Daoy (cell line): ENCODE measurements at regions not wholly inside any gene's neighbourhood (a gene's known extent, or its start where the extent isn't known, plus 50 kb on each side); places are given as distances from the start of the nearest gene placed in this dataset.
A peak's percentile ranks its signal among the peaks of the same experiment; 100 is the strongest.

Experiments
- DNase-seq: peaks from one replicate; pipeline ENCODE4 v3.0.0-alpha.2; 2015; ENCODE audit warnings: low read depth

DNA sequence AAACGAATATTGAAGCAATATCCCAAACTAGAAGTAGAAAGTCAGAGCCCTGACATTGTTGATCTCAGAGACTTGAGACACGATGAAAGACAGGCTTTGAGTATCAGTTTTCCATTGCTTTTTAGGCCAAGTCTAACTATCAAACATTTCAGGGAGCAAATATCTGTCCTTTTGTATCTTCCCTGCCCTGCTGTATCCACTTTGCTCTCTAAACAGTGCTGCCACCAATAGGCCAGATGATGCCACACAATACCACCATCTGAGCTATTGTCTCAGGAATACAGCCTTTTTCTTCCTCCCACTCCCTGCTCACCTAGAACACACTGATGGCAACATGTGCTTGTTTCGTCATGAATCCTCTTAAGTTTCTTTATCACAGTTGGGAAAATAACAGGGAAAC, 62.6 kb upstream of the SPAG17 start:
- peak; percentile 39 for DNase-seq

DNA sequence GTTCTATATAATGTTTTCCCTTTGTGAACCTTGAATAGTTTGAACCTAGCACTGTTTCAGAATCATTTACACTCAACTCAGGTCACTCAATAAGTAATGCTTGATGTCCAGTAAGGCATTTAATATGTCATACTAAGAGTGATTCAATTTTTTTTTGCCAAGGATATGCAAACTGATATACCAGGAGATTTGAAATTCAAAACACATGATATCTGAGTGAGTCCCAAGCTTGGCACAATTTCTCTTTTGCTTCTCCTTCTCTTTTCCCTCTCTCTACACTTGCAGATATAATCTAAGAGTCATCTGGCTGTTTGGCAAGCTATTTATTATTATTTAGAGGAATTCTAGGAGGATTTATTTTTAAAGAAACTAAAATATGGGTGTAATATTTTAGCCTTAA, 61.6 kb upstream of the SPAG17 start:
- DNase-seq: no peak

DNA sequence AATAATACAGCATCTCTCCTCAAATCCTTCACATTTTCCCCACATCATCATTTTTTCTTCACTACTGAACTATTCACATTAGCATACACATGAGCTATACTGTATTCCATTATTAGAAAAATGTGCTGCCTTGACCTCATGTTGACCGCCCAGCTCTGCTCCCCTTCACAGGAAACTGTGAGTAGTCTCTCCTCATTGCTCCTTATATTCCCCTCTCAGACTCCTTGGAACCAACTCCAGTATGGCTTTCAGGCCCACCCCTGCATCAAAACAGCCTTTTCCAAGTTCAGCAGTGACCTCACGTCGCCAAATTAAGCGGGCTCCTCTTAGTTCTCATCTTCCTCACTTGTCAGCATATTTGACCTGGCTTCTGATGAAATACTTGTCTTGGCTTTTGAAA, 59.2 kb upstream of the SPAG17 start:
- no peak for DNase-seq

DNA sequence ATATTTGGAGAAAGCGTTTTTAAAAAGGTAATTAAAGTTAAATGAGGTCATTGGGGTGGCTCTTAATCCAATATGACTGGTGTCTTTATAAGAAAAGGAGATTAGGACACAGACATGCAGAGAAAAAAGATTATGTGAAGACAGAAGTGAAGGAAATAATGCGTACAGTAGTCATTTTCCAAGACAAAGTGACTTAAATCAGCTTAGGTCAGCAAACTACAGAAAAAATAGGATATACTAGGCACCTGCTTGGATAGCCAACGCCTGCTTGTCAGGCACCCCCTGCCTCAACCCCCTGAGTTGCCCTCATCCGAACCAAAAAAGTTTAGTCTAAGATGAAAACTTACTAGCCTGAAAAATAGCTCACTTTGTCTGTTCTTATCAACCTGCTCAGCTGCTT, 58.2 kb upstream of the SPAG17 start:
- DNase-seq: no peak
